ENCODE measurements at regions not wholly inside any gene's neighbourhood (a gene's known extent, or its start where the extent isn't known, plus 50 kb on each side); places are given as distances from the start of the nearest gene placed in this dataset.

GRCh38 chr10:94223702-94224370 lies 138.9 kb downstream of the NOC3L start:
- peak; percentile 56 to 75 (median 68) for DNase-seq
- no peaks in the 10 kb centered on the region for H3K9me3 ChIP-seq (ENCODE audit: control insufficient read depth in 4 of 4, insufficient read depth in 3 of 4, low read length in 3 of 4)
- 67 to 73% methylated on average over 5 of the region's 5 CpGs for WGBS, 2 donors

GRCh38 chr10:94224656-94225055 lies 138.1 kb downstream of the NOC3L start:
- no peak for ATAC-seq (ENCODE audit: insufficient read depth, low FRiP score)
- no peak for TF ChIP-seq CTCF (IDR thresholded peaks at IDR 0.05; ENCODE audit: control extremely low read depth, extremely low read depth)
- Histone ChIP-seq H3K4me3 (no peak overlapping the region), H3K9me3 (ENCODE audit: control insufficient read depth in 4 of 4, insufficient read depth in 3 of 4, low read length in 3 of 4) (no peaks in the 10 kb centered on the region), H3K9ac (ENCODE audit: insufficient read depth in 1 of 2, low read length in 2 of 2) (no peak overlapping the region), H3K27ac (ENCODE audit: low read depth in 1 of 2, low read length in 1 of 2) (no peak overlapping the region), H3K36me3 (ENCODE audit: control insufficient read depth in 4 of 4, insufficient read depth in 4 of 4, low read length in 4 of 4) (no peaks in the 10 kb centered on the region), H3K27me3 (ENCODE audit: control insufficient read depth in 3 of 3, insufficient read depth in 3 of 3, low read length in 2 of 3) (no peaks in the 10 kb centered on the region), H3K4me1 (ENCODE audit: control insufficient read depth in 5 of 5, insufficient read depth in 5 of 5, low read length in 5 of 5) (peaks cover 0 to 15% (median 5%) of the 10 kb centered on the region in 5 donors)
- whole genome bisulfite sequencing, 2 donors: 79 to 89% methylated on average over 1 of the region's 1 CpG
- no peak for DNase-seq

More at GRCh38 chr10:94223702-94224370, 138.9 kb downstream of the NOC3L start:
- H3K36me3 ChIP-seq (ENCODE audit: control insufficient read depth in 4 of 4, insufficient read depth in 4 of 4, low read length in 4 of 4): no peaks in the 10 kb centered on the region
- H3K27me3 ChIP-seq (ENCODE audit: control insufficient read depth in 3 of 3, insufficient read depth in 3 of 3, low read length in 2 of 3): no peaks in the 10 kb centered on the region
- H3K4me1 ChIP-seq (ENCODE audit: control insufficient read depth in 5 of 5, insufficient read depth in 5 of 5, low read length in 5 of 5): peaks cover 0 to 16% (median 5%) of the 10 kb centered on the region in 5 donors
- H3K4me3 ChIP-seq: no peak overlapping the region
- ATAC-seq (ENCODE audit: insufficient read depth, low FRiP score): no peak
- H3K27ac ChIP-seq (ENCODE audit: low read depth in 1 of 2, low read length in 1 of 2): no peak overlapping the region
- no peak overlapping the region for H3K9ac ChIP-seq (ENCODE audit: insufficient read depth in 1 of 2, low read length in 2 of 2)
- no peak for TF ChIP-seq CTCF (IDR thresholded peaks at IDR 0.05; ENCODE audit: control extremely low read depth, extremely low read depth)

- Histone ChIP-seq H3K9ac (ENCODE audit: insufficient read depth in 1 of 2, low read length in 2 of 2) (no peak overlapping the region), H3K9me3 (ENCODE audit: control insufficient read depth in 4 of 4, insufficient read depth in 3 of 4, low read length in 3 of 4) (no peaks in the 10 kb centered on the region), H3K27ac (ENCODE audit: low read depth in 1 of 2, low read length in 1 of 2) (no peak overlapping the region), H3K4me1 (ENCODE audit: control insufficient read depth in 5 of 5, insufficient read depth in 5 of 5, low read length in 5 of 5) (peaks cover 0 to 10% (median 5%) of the 10 kb centered on the region in 5 donors), H3K4me3 (no peak overlapping the region), H3K27me3 (ENCODE audit: control insufficient read depth in 3 of 3, insufficient read depth in 3 of 3, low read length in 2 of 3) (no peaks in the 10 kb centered on the region), H3K36me3 (ENCODE audit: control insufficient read depth in 4 of 4, insufficient read depth in 4 of 4, low read length in 4 of 4) (no peaks in the 10 kb centered on the region)
- DNase-seq (peak in 2 of 3 donors; percentile 37 to 48), ATAC-seq (ENCODE audit: insufficient read depth, low FRiP score) (no peak)
- no peak for TF ChIP-seq CTCF (IDR thresholded peaks at IDR 0.05; ENCODE audit: control extremely low read depth, extremely low read depth)
- 66 to 72% methylated on average over 4 of the region's 4 CpGs for WGBS, 2 donors
Observed at GRCh38 chr10:94225589-94225988, 137.2 kb downstream of the NOC3L start.
